KOPT-K1 (cell line): ENCODE measurements at regions not wholly inside any gene's neighbourhood (a gene's known extent, or its start where the extent isn't known, plus 50 kb on each side); places are given as distances from the start of the nearest gene placed in this dataset.

Source experiments
- H3K27ac ChIP-seq: fragments of 200-600 bp; sonication (generic); 2 replicates; pipeline ENCODE4 v1.5.1; 2016; ENCODE audit warnings: antibody characterized with exemption, mild to moderate bottlenecking, low read depth, low read length; ENCODE audit not compliant: poor library complexity, severe bottlenecking
- H3K36me3 ChIP-seq: fragments of 200-600 bp; sonication (generic); 2 replicates; pipeline ENCODE4 v1.5.1; 2017; ENCODE audit warnings: antibody characterized with exemption, mild to moderate bottlenecking, low read length, moderate library complexity; ENCODE audit not compliant: insufficient read depth
- H3K9me3 ChIP-seq: fragments of 200-600 bp; sonication (generic); 2 replicates; pipeline ENCODE4 v1.5.1; 2017; ENCODE audit warnings: antibody characterized with exemption, low read length, mild to moderate bottlenecking; ENCODE audit not compliant: insufficient read depth, poor library complexity, severe bottlenecking

GRCh38 chr3:31404871-31405270 lies 127.9 kb upstream of the STT3B start:
- Histone ChIP-seq H3K36me3 (no peaks in the 10 kb centered on the region), H3K27ac (no peak overlapping the region), H3K9me3 (peaks cover 5% of the 10 kb centered on the region)

- H3K27ac ChIP-seq, result no peak overlapping the region
- H3K36me3 ChIP-seq, result no peaks in the 10 kb centered on the region
- peaks cover 3% of the 10 kb centered on the region for H3K9me3 ChIP-seq
Observed at GRCh38 chr3:31405515-31405914, 127.2 kb upstream of the STT3B start.

- Histone ChIP-seq H3K36me3 (no peaks in the 10 kb centered on the region), H3K9me3 (no peaks in the 10 kb centered on the region), H3K27ac (no peak overlapping the region)
Observed at GRCh38 chr3:31406896-31407295, 125.8 kb upstream of the STT3B start.

- Histone ChIP-seq H3K9me3 (no peaks in the 10 kb centered on the region), H3K36me3 (no peaks in the 10 kb centered on the region)
Observed at GRCh38 chr3:31407665-31408064, 125.1 kb upstream of the STT3B start.

GRCh38 chr3:31408720-31409119 lies 124.0 kb upstream of the STT3B start:
- no peaks in the 10 kb centered on the region for H3K9me3 ChIP-seq
- H3K36me3 ChIP-seq, result no peaks in the 10 kb centered on the region
- H3K27ac ChIP-seq, result no peak overlapping the region

More at GRCh38 chr3:31407665-31408064, 125.1 kb upstream of the STT3B start:
- H3K27ac ChIP-seq, result no peak overlapping the region

GRCh38 chr3:31409389-31409788 lies 123.3 kb upstream of the STT3B start:
- H3K9me3 ChIP-seq, result no peaks in the 10 kb centered on the region
- H3K27ac ChIP-seq, result no peak overlapping the region
- H3K36me3 ChIP-seq, result no peaks in the 10 kb centered on the region

DNA sequence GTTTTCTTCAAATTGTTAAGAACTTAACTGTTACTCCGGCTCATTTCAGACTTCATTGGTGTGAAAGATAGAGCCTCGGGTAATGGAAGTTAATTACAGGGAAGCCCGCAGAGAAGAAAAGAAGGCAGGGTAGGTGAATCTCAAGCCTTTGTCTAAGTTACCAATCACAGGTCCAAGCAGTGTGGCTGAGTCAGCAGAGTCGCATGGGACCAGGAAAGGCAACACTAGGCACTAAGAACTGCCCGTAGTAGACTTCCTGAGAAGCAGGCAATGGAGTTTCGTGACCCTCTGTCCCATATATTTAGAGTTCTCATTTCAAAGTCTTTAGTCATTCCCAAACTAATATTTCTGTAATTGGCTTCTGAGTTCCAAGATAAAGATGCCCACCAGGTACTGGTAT lies 122.9 kb upstream of the STT3B start:
- Histone ChIP-seq H3K36me3 (no peaks in the 10 kb centered on the region), H3K27ac (no peak overlapping the region), H3K9me3 (no peaks in the 10 kb centered on the region)

GRCh38 chr3:31410411-31410810 lies 122.3 kb upstream of the STT3B start:
- Histone ChIP-seq H3K36me3 (no peaks in the 10 kb centered on the region), H3K9me3 (no peaks in the 10 kb centered on the region), H3K27ac (no peak overlapping the region)

- H3K36me3 ChIP-seq, result no peaks in the 10 kb centered on the region
- H3K9me3 ChIP-seq, result no peaks in the 10 kb centered on the region
- H3K27ac ChIP-seq, result no peak overlapping the region
Observed at GRCh38 chr3:31412832-31413231, 119.9 kb upstream of the STT3B start.

DNA sequence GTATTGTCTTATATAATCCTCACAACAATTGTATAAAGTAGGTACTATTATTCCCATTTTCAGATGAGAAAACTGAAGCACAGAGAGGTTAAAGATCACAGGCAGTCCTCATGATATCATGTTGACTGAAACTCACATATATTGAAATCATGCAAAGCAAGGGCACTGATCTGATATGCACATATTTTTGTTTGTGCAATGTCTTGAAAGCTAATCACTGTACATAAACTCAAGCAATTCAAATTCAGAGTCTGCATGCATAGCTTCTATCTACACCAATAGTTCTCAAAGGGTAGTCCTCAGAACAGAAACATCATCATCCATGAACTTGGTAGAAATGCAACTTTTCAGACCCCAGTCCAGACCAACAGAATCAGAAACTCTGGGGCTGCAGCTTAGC lies 119.2 kb upstream of the STT3B start:
- no peak overlapping the region for H3K27ac ChIP-seq
- H3K36me3 ChIP-seq, result no peaks in the 10 kb centered on the region
- peaks cover 4% of the 10 kb centered on the region for H3K9me3 ChIP-seq

GRCh38 chr3:31416980-31417379 lies 115.7 kb upstream of the STT3B start:
- H3K36me3 ChIP-seq, result no peaks in the 10 kb centered on the region
- peaks cover 9% of the 10 kb centered on the region for H3K9me3 ChIP-seq
- H3K27ac ChIP-seq, result no peak overlapping the region

- Histone ChIP-seq H3K9me3 (peaks cover 9% of the 10 kb centered on the region), H3K36me3 (no peaks in the 10 kb centered on the region), H3K27ac (no peak overlapping the region)
Observed at GRCh38 chr3:31417486-31417885, 115.2 kb upstream of the STT3B start.

DNA sequence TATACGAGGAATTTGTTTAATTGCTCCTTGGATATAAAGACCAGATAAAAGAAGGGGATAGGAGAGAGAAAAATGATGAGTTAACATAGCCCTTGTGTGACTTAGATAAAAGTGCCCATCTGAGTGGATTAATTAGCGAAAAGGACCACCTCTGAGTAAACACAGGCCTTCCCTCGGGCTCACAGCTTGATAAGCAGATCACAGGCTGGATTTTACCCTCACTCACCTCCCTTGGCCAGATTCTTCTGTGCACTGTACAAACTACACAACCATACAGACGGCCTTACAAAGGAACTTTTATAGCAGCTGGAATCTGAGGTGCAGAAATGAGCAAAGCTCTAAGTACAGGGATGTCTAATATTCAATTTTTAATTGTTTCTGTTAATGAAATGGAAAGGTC lies 112.4 kb upstream of the STT3B start:
- Histone ChIP-seq H3K27ac (no peak overlapping the region), H3K9me3 (peaks cover 14% of the 10 kb centered on the region), H3K36me3 (no peaks in the 10 kb centered on the region)

GRCh38 chr3:31421314-31422048 lies 111.2 kb upstream of the STT3B start:
- H3K36me3 ChIP-seq, result no peaks in the 10 kb centered on the region
- H3K9me3 ChIP-seq, result peaks cover 24% of the 10 kb centered on the region
- H3K27ac ChIP-seq, result no peak overlapping the region

DNA sequence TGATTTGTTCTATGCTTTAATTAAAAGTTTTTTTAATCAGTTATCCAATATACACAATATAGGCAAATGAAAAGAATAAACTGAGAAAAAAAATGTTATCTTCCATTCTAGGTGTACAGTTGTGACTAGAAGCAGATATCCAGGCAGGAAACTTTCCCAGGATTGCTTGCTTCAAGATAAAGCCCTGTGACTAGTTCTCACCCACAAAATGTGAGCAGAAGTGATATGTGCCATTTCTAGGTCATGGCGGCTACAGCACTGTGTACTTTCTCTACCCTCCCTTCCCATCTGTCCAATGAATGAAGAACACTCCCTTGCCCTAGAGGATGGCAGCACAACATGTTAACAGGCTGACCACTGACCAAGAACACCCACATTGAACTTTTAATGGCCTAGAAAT lies 110.5 kb upstream of the STT3B start:
- H3K27ac ChIP-seq, result no peak overlapping the region
- H3K36me3 ChIP-seq, result no peaks in the 10 kb centered on the region
- peaks cover 25% of the 10 kb centered on the region for H3K9me3 ChIP-seq

- Histone ChIP-seq H3K36me3 (no peaks in the 10 kb centered on the region), H3K9me3 (peaks cover 22% of the 10 kb centered on the region), H3K27ac (no peak overlapping the region)
Observed at GRCh38 chr3:31423482-31423881, 109.2 kb upstream of the STT3B start.
